Activated CD8-positive, alpha-beta T cell treated with anti-CD3 and anti-CD28 coated beads, Interleukin-2, amount 10 ng/mL, durations not matched to agents 7 days and 5 days (primary cell): ENCODE measurements at regions not wholly inside any gene's neighbourhood (a gene's known extent, or its start where the extent isn't known, plus 50 kb on each side); places are given as distances from the start of the nearest gene placed in this dataset.
"Not testable (repeated sequence)": the region's sequence is repeated elsewhere in the genome, so short reads cannot be mapped to it uniquely, and the experiment has no call there.

Source experiments
- ATAC-seq: fragments of 150-1000 bp; cut with Tn5 transposase; one replicate; pipeline ENCODE4 v1.10.0; 2021; ENCODE audit warnings: moderate library complexity
- CTCF ChIA-PET: fragments of 350-600 bp; sonication (Branson Sonifier 250); formaldehyde crosslinking; loops from one replicate; lab custom pipeline; 2021; ENCODE audit warnings: antibody characterized with exemption; lab: Charles Lee
- POLR2A ChIA-PET: fragments of 350-600 bp; sonication (Branson Sonifier 250); formaldehyde crosslinking; loops from one replicate; lab custom pipeline; 2021; ENCODE audit warnings: antibody characterized with exemption; lab: Charles Lee
- DNase-seq: peaks from one replicate; pipeline ENCODE4 v3.0.0-alpha.2; 2020
- H3K27ac Mint-ChIP-seq: one replicate; pipeline ENCODE4 v1.8.0; 2021; ENCODE audit warnings: mild to moderate bottlenecking, mixed read lengths
- H3K27me3 Mint-ChIP-seq: one replicate; pipeline ENCODE4 v1.8.0; 2021; ENCODE audit warnings: low read depth, mixed read lengths
- H3K36me3 Mint-ChIP-seq: one replicate; pipeline ENCODE4 v1.8.0; 2021; ENCODE audit warnings: low read depth, mixed read lengths
- H3K4me1 Mint-ChIP-seq: one replicate; pipeline ENCODE4 v1.8.0; 2021; ENCODE audit warnings: low read depth, mixed read lengths
- H3K4me3 Mint-ChIP-seq: one replicate; pipeline ENCODE4 v1.8.0; 2021; ENCODE audit warnings: mild to moderate bottlenecking, mixed read lengths
- H3K9me3 Mint-ChIP-seq: one replicate; pipeline ENCODE4 v1.8.0; 2022; ENCODE audit warnings: mixed read lengths; ENCODE audit not compliant: insufficient read depth

DNA sequence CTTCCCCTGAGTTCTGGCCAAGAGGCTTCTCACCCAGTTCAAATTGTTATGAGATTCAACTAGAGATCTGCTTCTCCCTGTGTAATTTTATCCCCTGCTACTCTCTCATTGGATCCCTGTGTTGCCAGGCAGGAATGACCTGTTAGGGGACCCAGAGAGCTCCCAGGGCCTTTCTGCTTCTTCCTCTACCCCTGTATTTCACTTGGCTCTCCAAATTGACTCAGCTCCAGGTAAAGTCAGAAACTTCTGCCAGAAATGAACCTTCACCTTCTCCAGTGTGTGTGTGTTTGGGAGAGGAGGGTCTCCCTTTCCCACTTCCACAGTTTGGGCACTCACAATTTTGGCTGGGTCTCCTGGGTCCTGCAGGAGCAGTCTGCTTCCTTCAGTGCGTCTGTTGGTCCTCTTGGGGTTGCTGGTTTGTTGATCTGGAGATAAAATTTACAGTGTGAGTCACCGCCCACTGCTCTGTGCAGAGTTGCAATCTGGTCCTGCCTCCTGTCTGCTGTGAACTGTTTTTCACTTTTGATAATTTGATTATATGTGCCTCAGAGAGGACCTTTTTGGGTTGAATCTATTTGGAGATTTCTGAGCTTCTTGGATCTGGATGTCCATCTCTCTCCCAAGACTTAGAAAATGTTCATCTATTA lies 112.4 kb upstream of the EDA2R start:
- Mint-ChIP-seq H3K4me1 (no peaks in the 10 kb centered on the region), H3K9me3 (no peaks in the 10 kb centered on the region), H3K27ac (no peak overlapping the region), H3K36me3 (no peaks in the 10 kb centered on the region), H3K27me3 (no peaks in the 10 kb centered on the region), H3K4me3 (no peak overlapping the region)
- CTCF ChIA-PET: no interaction called here
- no peak for ATAC-seq
- POLR2A ChIA-PET: no interaction called here
- no peak for DNase-seq

DNA sequence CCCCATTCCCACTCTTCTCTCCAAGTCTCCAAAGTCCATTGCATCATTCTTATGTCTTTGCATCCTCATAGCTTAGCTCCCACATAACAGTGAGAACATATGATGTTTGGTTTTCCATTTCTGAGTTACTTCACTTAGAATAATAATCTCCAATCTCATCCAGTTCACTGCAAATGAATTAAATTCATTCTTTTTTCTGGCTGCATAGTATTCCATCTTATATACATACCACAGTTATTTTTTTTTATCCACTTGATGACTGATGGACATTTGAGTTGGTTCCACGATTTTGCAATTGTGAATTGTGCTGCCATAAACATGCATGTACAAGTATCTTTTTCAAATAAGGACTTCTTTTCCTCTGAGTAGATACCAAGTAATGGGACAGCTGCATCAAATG lies 105.6 kb upstream of the EDA2R start:
- DNase-seq, H3K36me3 Mint-ChIP-seq, ATAC-seq, POLR2A ChIA-PET, H3K9me3 Mint-ChIP-seq, H3K27me3 Mint-ChIP-seq, H3K4me3 Mint-ChIP-seq, H3K4me1 Mint-ChIP-seq, CTCF ChIA-PET, H3K27ac Mint-ChIP-seq: not testable (repeated sequence)

DNA sequence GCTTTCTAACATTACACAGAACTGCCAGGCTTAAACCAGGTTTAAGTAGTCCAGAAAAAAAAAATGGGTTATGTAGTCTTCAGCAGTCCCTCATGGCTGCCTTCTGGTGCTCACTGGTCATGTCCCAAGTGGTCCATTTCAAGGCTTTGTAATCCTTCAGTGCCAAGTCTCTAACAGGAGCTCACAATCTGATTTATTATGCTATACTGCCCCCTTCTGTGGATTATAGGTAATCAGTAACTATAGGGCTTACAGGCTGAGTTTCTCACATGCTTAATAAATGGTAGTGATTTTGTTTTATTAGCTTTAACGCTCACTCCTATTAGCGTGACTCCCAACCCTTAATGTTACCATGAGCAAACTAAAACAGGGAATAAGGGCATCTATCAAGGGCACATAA lies 92.5 kb upstream of the EDA2R start:
- Mint-ChIP-seq H3K9me3 (no peaks in the 10 kb centered on the region), H3K27ac (no peak overlapping the region), H3K27me3 (no peaks in the 10 kb centered on the region), H3K36me3 (no peaks in the 10 kb centered on the region), H3K4me3 (no peak overlapping the region), H3K4me1 (peaks cover 2% of the 10 kb centered on the region)
- ATAC-seq: no peak
- CTCF ChIA-PET: interaction anchor here (0.7 to 3.2 kb wide), 3 partner anchors 530 to 1149 kb away, joined by 3 to 13 read pairs (median 13); no protein-coding TSS in a partner anchor
- POLR2A ChIA-PET: no interaction called here
- no peak for DNase-seq

DNA sequence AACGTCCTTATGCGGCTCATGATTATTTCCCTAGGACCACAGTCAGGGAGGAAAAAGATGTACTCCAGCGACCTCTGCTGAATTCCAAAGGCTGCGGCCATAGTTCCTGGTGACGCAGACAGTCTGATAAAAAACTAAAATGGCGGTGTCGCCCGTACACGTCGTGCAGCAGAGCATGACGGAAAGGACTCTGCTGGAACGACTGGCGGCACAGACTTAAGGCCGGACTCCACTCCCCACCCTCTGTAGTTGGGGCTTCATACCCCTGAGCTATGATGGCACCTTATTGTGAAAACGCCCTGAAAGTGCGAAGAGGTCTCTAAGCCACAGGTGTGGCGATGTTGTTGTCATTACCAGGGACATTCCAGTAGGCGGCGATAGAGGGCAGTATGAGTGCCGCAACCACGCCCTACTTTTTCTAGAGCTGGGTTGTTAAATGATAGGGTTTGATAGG lies 90.0 kb upstream of the EDA2R start:
- H3K4me1 Mint-ChIP-seq: peaks cover 2% of the 10 kb centered on the region
- CTCF ChIA-PET: interaction anchor here (0.7 to 1.6 kb wide), 12 partner anchors 10 to 1147 kb away, joined by 3 to 6 read pairs (median 4); no protein-coding TSS in a partner anchor
- DNase-seq (peak; percentile 59), ATAC-seq (peak; percentile 90)
- peak overlapping the region; percentile 83 for H3K4me3 Mint-ChIP-seq
- POLR2A ChIA-PET: interaction anchor here (0.6 kb wide), 1 partner anchor 1726 kb away, joined by 3 read pairs; no protein-coding TSS in a partner anchor
- peak overlapping the region; percentile 85 for H3K27ac Mint-ChIP-seq
- no peaks in the 10 kb centered on the region for H3K9me3 Mint-ChIP-seq
- H3K27me3 Mint-ChIP-seq: no peaks in the 10 kb centered on the region
- H3K36me3 Mint-ChIP-seq: no peaks in the 10 kb centered on the region

DNA sequence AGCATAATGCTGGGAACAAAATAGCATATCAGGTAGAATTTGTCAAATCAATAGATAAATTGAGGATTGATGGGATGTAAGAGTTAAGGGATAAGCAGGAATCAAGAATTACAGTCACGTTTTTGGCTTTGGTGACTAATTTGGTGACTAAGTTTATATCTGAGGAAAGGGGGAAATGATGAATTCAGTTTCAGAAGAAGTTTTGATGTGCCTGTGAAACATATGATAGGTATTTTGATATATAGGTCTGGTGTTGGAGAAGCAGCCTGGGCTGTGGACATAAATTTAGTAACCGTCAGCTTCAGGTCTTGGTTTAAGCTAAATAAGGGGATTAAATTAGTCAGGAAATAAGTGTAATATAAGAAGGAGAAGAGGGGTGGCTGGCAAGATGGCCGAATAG lies 79.0 kb upstream of the EDA2R start:
- no peak overlapping the region for H3K27ac Mint-ChIP-seq
- H3K4me1 Mint-ChIP-seq: no peaks in the 10 kb centered on the region
- H3K9me3 Mint-ChIP-seq: no peaks in the 10 kb centered on the region
- no peaks in the 10 kb centered on the region for H3K36me3 Mint-ChIP-seq
- DNase-seq (no peak), ATAC-seq (no peak)
- no peak overlapping the region for H3K4me3 Mint-ChIP-seq
- peaks cover 3% of the 10 kb centered on the region for H3K27me3 Mint-ChIP-seq
- ChIA-PET CTCF (no interaction called here), POLR2A (no interaction called here)

DNA sequence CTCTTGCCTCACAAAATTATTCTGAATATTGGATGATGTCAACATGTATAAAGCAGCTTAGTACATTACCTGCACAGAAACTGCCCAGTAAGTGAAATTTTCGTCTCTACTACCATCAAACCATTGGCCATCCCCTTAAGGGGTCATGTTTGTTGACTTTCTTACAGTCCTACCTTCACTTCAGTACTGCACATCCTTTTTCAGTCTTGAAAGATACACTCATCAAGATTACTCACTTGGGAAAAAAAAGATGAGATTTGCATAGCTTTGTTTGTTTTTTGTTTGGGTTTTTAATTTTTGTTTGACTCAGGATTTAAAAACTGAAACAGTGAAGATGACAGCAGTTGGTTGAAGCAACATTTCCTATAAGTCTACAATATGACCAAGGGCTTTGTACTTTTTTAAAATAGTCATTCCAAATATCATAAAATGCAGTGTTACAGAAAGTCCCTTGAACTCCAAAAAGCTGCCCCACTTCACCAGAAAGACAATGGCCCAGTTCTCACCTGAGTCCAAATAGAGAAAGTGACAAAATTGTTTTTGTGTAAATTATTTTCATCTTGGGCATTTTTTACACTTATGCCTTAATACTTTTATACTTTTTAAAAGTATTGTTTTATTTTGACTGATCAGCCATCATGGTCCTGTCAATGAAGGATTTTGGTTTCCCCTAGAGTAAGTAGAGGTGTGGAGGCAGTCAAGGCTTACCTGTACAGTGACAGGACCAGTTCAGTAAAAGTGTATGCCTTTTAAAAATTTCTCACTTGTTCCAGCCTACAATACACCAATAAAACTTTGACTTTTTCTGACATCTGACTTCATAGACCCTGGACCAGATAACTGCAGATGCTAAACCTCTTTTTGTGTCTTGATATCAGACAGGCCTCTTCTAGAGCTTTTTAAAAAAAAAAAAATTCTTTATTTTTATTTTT lies 59.7 kb upstream of the EDA2R start:
- ChIA-PET CTCF (interaction anchor here (0.9 kb wide), 1 partner anchor 30 kb away, joined by 3 read pairs; no protein-coding TSS in a partner anchor), POLR2A (no interaction called here)
- Mint-ChIP-seq H3K4me3 (no peak overlapping the region), H3K4me1 (no peaks in the 10 kb centered on the region), H3K27ac (no peak overlapping the region), H3K27me3 (no peaks in the 10 kb centered on the region), H3K9me3 (no peaks in the 10 kb centered on the region), H3K36me3 (no peaks in the 10 kb centered on the region)
- ATAC-seq (no peak), DNase-seq (no peak)

DNA sequence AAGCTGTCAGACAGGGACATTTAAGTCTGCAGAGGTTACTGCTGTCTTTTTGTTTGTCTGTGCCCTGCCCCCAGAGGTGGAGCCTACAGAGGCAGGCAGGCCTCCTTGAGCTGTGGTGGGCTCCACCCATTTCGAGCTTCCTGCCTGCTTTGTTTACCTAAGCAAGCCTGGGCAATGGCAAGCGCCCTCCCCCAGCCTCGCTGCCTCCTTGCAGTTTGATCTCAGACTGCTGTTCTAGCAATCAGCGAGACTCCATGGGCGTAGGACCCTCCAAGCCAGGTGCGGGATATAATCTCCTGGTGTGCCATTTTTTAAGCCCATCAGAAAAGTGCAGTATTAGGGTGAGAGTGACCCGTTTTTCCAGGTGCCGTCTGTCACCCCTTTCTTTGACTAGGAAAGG lies 53.6 kb upstream of the EDA2R start:
- POLR2A ChIA-PET, H3K27me3 Mint-ChIP-seq, H3K27ac Mint-ChIP-seq, DNase-seq, H3K4me1 Mint-ChIP-seq, H3K4me3 Mint-ChIP-seq, ATAC-seq, CTCF ChIA-PET, H3K36me3 Mint-ChIP-seq, H3K9me3 Mint-ChIP-seq: not testable (repeated sequence)
